ENCODE measurements at regions not wholly inside any gene's neighbourhood (a gene's known extent, or its start where the extent isn't known, plus 50 kb on each side); places are given as distances from the start of the nearest gene placed in this dataset.

GRCh38 chr14:65794674-65795279 lies 382.2 kb downstream of the FUT8 start:
- no peak for DNase-seq (ENCODE audit: low read depth)
- TF ChIP-seq CTCF (IDR thresholded peaks at IDR 0.05; ENCODE audit: control insufficient read depth, insufficient read depth, low read depth, low read length, missing control alignments): no peak
- H3K4me3 ChIP-seq (ENCODE audit: control insufficient read depth, low read depth, low read length): no peak overlapping the region

DNA sequence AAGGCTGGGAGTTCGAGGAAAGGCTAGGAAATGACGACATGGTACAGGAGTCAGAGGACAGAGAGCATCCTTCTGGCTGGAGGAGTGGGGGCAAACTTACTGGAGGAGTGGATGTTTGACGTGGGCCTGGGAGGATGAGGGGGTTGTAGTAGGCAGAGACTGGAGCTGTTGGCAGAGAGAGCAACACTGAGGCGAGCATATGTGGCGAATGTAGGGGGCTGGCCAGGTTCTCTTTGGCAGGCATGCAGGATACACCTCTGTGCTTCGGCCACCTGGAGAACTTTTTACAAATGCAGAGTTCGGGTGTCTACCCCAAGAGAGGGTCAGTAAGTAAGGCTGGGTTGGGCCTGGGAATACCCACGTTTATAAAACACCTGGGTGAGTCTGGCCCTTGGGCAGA lies 385.7 kb downstream of the FUT8 start:
- no peak for DNase-seq (ENCODE audit: low read depth)
- TF ChIP-seq CTCF (IDR thresholded peaks at IDR 0.05; ENCODE audit: control insufficient read depth, insufficient read depth, low read depth, low read length, missing control alignments): no peak
- H3K4me3 ChIP-seq (ENCODE audit: control insufficient read depth, low read depth, low read length): no peak overlapping the region

DNA sequence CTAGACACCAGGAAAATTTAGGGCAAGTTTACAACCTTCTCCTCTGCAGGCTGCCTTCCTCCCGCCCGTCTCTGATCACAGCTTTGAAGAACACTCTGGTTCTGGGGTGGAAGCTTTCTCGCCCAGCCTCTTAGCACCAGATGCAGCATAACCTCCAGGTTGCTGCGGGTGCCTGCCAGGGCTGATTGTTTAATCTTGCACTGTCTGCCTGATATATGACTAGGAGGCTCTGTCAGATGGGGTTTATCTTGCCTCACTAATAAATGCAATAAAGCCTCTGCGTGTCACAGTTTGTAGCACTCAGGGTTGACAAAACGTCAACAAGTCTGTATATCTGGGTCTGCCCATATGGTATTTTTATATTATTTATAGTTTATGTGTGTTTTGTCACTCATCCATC lies 388.2 kb downstream of the FUT8 start:
- TF ChIP-seq CTCF (IDR thresholded peaks at IDR 0.05; ENCODE audit: control insufficient read depth, insufficient read depth, low read depth, low read length, missing control alignments): no peak
- no peak for DNase-seq (ENCODE audit: low read depth)
- H3K4me3 ChIP-seq (ENCODE audit: control insufficient read depth, low read depth, low read length): no peak overlapping the region

GRCh38 chr14:65802196-65802595 lies 389.7 kb downstream of the FUT8 start:
- no peak for TF ChIP-seq CTCF (IDR thresholded peaks at IDR 0.05; ENCODE audit: control insufficient read depth, insufficient read depth, low read depth, low read length, missing control alignments)

DNA sequence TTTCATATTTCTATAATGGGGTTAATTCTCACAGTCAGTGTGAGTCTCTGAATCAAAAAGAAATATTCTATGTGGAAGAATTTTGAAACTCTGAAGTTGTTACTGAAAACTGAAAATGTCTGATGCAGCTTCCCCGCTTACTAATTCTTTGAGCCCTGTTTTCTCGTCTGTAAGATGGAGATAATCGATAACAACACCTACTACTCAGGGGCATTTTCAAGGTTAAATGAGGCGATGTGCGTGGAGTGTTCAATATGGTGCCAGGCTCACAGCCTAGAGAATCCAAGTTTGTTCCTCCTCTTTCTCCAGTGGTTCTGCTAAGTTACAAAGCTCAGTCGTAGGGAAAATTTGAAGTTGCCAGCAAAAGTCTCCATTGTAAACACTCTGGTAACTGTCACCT lies 391.4 kb downstream of the FUT8 start:
- no peak for DNase-seq (ENCODE audit: low read depth)
- TF ChIP-seq CTCF (IDR thresholded peaks at IDR 0.05; ENCODE audit: control insufficient read depth, insufficient read depth, low read depth, low read length, missing control alignments): no peak
- no peak overlapping the region for H3K4me3 ChIP-seq (ENCODE audit: control insufficient read depth, low read depth, low read length)

More at GRCh38 chr14:65802196-65802595, 389.7 kb downstream of the FUT8 start:
- no peak overlapping the region for H3K4me3 ChIP-seq (ENCODE audit: control insufficient read depth, low read depth, low read length)
- no peak for DNase-seq (ENCODE audit: low read depth)

GRCh38 chr14:65804439-65805112 lies 392.0 kb downstream of the FUT8 start:
- no peak for DNase-seq (ENCODE audit: low read depth)
- no peak for TF ChIP-seq CTCF (IDR thresholded peaks at IDR 0.05; ENCODE audit: control insufficient read depth, insufficient read depth, low read depth, low read length, missing control alignments)
- no peak overlapping the region for H3K4me3 ChIP-seq (ENCODE audit: control insufficient read depth, low read depth, low read length)

All from AG09309 (cell line).